Thyroid gland (tissue), 4 donors: ENCODE measurements at regions not wholly inside any gene's neighbourhood (a gene's known extent, or its start where the extent isn't known, plus 50 kb on each side); places are given as distances from the start of the nearest gene placed in this dataset.

Source experiments
- POLR2A ChIP-seq, 2 donors: fragments of 450-650 bp; IDR thresholded peaks; one replicate each; pipeline ENCODE4 v1.6.1; 2017; ENCODE audit warnings: antibody characterized with exemption in 2 of 2, mild to moderate bottlenecking in 2 of 2, moderate library complexity in 1 of 2
- TF ChIP-seq, protein P1 (sequence below), 6 experiments: fragments of 200-600 bp in 3 of 6; fragments of 450-650 bp in 3 of 6; sonication (generic) in 3 of 6; IDR thresholded peaks; one replicate each; pipeline ENCODE4 v1.5.1; 2016 to 2019; ENCODE audit warnings: antibody characterized with exemption in 6 of 6, mild to moderate bottlenecking in 2 of 6, inconsistent platforms in 1 of 6, moderate library complexity in 1 of 6

DNA sequence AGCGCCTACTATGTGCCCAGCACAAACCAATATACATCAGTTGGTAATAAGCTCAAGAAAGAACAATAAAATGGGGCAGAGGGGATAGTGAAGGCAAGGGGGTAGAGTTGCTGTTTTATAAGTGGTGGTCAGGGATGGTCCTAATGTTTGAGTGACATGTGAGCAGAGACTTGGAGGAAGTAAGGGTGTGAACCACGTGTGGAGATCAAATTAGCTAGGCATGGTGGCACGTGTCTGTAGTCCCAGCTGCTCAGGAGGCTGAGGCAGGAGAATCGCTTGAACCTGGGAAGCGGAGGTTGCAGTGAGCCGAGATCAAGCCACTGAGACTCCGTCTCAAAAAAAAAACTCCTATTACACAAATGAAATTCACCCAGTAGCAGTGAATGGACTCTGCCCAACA lies 56.5 kb downstream of the IRX6 start:
- TF ChIP-seq, protein P1, sequence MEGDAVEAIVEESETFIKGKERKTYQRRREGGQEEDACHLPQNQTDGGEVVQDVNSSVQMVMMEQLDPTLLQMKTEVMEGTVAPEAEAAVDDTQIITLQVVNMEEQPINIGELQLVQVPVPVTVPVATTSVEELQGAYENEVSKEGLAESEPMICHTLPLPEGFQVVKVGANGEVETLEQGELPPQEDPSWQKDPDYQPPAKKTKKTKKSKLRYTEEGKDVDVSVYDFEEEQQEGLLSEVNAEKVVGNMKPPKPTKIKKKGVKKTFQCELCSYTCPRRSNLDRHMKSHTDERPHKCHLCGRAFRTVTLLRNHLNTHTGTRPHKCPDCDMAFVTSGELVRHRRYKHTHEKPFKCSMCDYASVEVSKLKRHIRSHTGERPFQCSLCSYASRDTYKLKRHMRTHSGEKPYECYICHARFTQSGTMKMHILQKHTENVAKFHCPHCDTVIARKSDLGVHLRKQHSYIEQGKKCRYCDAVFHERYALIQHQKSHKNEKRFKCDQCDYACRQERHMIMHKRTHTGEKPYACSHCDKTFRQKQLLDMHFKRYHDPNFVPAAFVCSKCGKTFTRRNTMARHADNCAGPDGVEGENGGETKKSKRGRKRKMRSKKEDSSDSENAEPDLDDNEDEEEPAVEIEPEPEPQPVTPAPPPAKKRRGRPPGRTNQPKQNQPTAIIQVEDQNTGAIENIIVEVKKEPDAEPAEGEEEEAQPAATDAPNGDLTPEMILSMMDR (IDR thresholded peaks at IDR 0.05) = no peak
- no peak for TF ChIP-seq POLR2A (IDR thresholded peaks at IDR 0.05)
